HEK293 (cell line): ENCODE measurements at regions not wholly inside any gene's neighbourhood (a gene's known extent, or its start where the extent isn't known, plus 50 kb on each side); places are given as distances from the start of the nearest gene placed in this dataset.

Experiments used
- CTCF ChIA-PET: fragments of 350-600 bp; formaldehyde crosslinking; extraction: SDS; loops from one replicate; lab custom pipeline; 2021; ENCODE audit warnings: antibody characterized with exemption; lab: Yijun Ruan, JAX
- POLR2A ChIA-PET: fragments of 300-600 bp; formaldehyde crosslinking; extraction: SDS; loops from one replicate; lab custom pipeline; 2020; ENCODE audit warnings: antibody characterized with exemption, inconsistent platforms; lab: Yijun Ruan, JAX
- H3K27ac ChIP-seq: fragments of 200-500 bp; sonication (Bioruptor generic); 2 replicates; pipeline ENCODE4 v1.5.1; 2014; ENCODE audit warnings: low read depth, low read length, control low read depth, inconsistent platforms; ENCODE audit errors: extremely low read depth
- H3K36me3 ChIP-seq, 2 experiments: fragments of 200-500 bp in 1 of 2; sonication (Bioruptor generic) in 1 of 2; 1 replicate in 1 of 2; 2 replicates in 1 of 2; pipeline ENCODE4 v1.5.1; 2014 to 2017; ENCODE audit warnings: inconsistent platforms in 2 of 2, low read length in 2 of 2; ENCODE audit not compliant: control insufficient read depth in 2 of 2, insufficient read depth in 1 of 2
- H3K4me1 ChIP-seq: fragments of 200-500 bp; sonication (Bioruptor generic); 2 replicates; pipeline ENCODE4 v1.5.1; 2014; ENCODE audit warnings: mild to moderate bottlenecking, low read length, inconsistent platforms; ENCODE audit not compliant: control insufficient read depth, insufficient read depth
- H3K4me3 ChIP-seq: 2 replicates; pipeline ENCODE4 v1.5.1; 2011; ENCODE audit warnings: low read depth, mild to moderate bottlenecking, control low read depth, low read length, moderate library complexity
- H3K9me3 ChIP-seq: fragments of 200-500 bp; sonication (Bioruptor generic); 2 replicates; pipeline ENCODE4 v1.5.1; 2014; ENCODE audit warnings: low read depth, low read length, inconsistent platforms; ENCODE audit not compliant: control insufficient read depth, insufficient read depth
- HIC1 ChIP-seq: fragments of 450-650 bp; formaldehyde crosslinking; IDR thresholded peaks from 2 replicates; pipeline ENCODE4 v1.5.1; 2016; ENCODE audit warnings: missing biosample characterization, missing genetic modification characterization
- MYNN ChIP-seq: fragments of 450-650 bp; formaldehyde crosslinking; IDR thresholded peaks from 2 replicates; pipeline ENCODE4 v1.5.1; 2016; ENCODE audit warnings: missing biosample characterization, missing genetic modification characterization, borderline replicate concordance
- RBAK ChIP-seq: fragments of 450-650 bp; formaldehyde crosslinking; IDR thresholded peaks from 2 replicates; pipeline ENCODE4 v1.5.1; 2016; ENCODE audit warnings: missing biosample characterization, missing genetic modification characterization
- REST ChIP-seq: fragments of 450-650 bp; formaldehyde crosslinking; IDR thresholded peaks from 2 replicates; pipeline ENCODE4 v1.5.1; 2016; ENCODE audit warnings: missing biosample characterization, missing genetic modification characterization
- TSHZ1 ChIP-seq: fragments of 450-650 bp; formaldehyde crosslinking; IDR thresholded peaks from 2 replicates; pipeline ENCODE4 v1.5.1; 2016; ENCODE audit warnings: missing biosample characterization, missing genetic modification characterization, borderline replicate concordance
- ZBTB17 ChIP-seq: fragments of 450-650 bp; formaldehyde crosslinking; IDR thresholded peaks from 2 replicates; pipeline ENCODE4 v1.5.1; 2016; ENCODE audit warnings: missing biosample characterization, missing genetic modification characterization
- ZBTB6 ChIP-seq: fragments of 450-650 bp; formaldehyde crosslinking; IDR thresholded peaks from 2 replicates; pipeline ENCODE4 v1.5.1; 2017; ENCODE audit warnings: missing biosample characterization, missing genetic modification characterization
- ZBTB7A ChIP-seq: fragments of 450-650 bp; formaldehyde crosslinking; IDR thresholded peaks from 2 replicates; pipeline ENCODE4 v1.5.1; 2016; ENCODE audit warnings: low read depth, missing biosample characterization, missing genetic modification characterization
- ZNF10 ChIP-seq: fragments of 450-650 bp; formaldehyde crosslinking; IDR thresholded peaks from 2 replicates; pipeline ENCODE4 v1.5.1; 2017; ENCODE audit warnings: missing biosample characterization, missing genetic modification characterization
- ZNF146 ChIP-seq: fragments of 450-650 bp; formaldehyde crosslinking; IDR thresholded peaks from 2 replicates; pipeline ENCODE4 v1.5.1; 2016; ENCODE audit warnings: missing biosample characterization, missing genetic modification characterization
- ZNF184 ChIP-seq: fragments of 450-650 bp; IDR thresholded peaks from 2 replicates; pipeline ENCODE4 v1.5.1; 2018; ENCODE audit warnings: missing biosample characterization, mild to moderate bottlenecking, missing genetic modification characterization
- ZNF19 ChIP-seq: fragments of 450-650 bp; formaldehyde crosslinking; IDR thresholded peaks from 2 replicates; pipeline ENCODE4; 2016; ENCODE audit warnings: missing biosample characterization, missing genetic modification characterization, low read depth
- ZNF211 ChIP-seq: fragments of 450-650 bp; formaldehyde crosslinking; IDR thresholded peaks from 2 replicates; pipeline ENCODE4 v1.5.1; 2016; ENCODE audit warnings: low read depth, missing biosample characterization, missing genetic modification characterization
- ZNF239 ChIP-seq: fragments of 450-650 bp; formaldehyde crosslinking; IDR thresholded peaks from 2 replicates; pipeline ENCODE4 v1.5.1; 2016; ENCODE audit warnings: missing biosample characterization, missing genetic modification characterization
- ZNF398 ChIP-seq: fragments of 450-650 bp; formaldehyde crosslinking; IDR thresholded peaks from 2 replicates; pipeline ENCODE4 v1.5.1; 2017; ENCODE audit warnings: missing biosample characterization, missing genetic modification characterization
- ZNF530 ChIP-seq: fragments of 450-650 bp; formaldehyde crosslinking; IDR thresholded peaks from 2 replicates; pipeline ENCODE4 v1.5.1; 2016; ENCODE audit warnings: low read depth, missing biosample characterization, missing genetic modification characterization
- ZNF571 ChIP-seq: fragments of 450-650 bp; formaldehyde crosslinking; IDR thresholded peaks from 2 replicates; pipeline ENCODE4 v1.5.0; 2017; ENCODE audit warnings: missing biosample characterization, missing genetic modification characterization
- ZNF596 ChIP-seq: fragments of 450-650 bp; IDR thresholded peaks from 2 replicates; pipeline ENCODE4 v1.5.0; 2018; ENCODE audit warnings: missing biosample characterization, mild to moderate bottlenecking, missing genetic modification characterization, moderate library complexity
- ZNF621 ChIP-seq: fragments of 450-650 bp; formaldehyde crosslinking; IDR thresholded peaks from 2 replicates; pipeline ENCODE4 v1.5.1; 2017; ENCODE audit warnings: missing biosample characterization, missing genetic modification characterization
- ZNF76 ChIP-seq: fragments of 450-650 bp; formaldehyde crosslinking; IDR thresholded peaks from 2 replicates; pipeline ENCODE4; 2016; ENCODE audit warnings: low read depth, missing biosample characterization, missing genetic modification characterization, borderline replicate concordance
- ZNF777 ChIP-seq: fragments of 450-650 bp; formaldehyde crosslinking; IDR thresholded peaks from 2 replicates; pipeline ENCODE4 v1.5.1; 2017; ENCODE audit warnings: missing biosample characterization, missing genetic modification characterization, borderline replicate concordance
- ZNF830 ChIP-seq: fragments of 450-650 bp; IDR thresholded peaks from 2 replicates; pipeline ENCODE4 v1.5.0; 2018; ENCODE audit warnings: missing biosample characterization, missing genetic modification characterization, low read depth, mild to moderate bottlenecking, moderate library complexity

- TF ChIP-seq ZNF398 (tag by site-specific recombination) (no peak), ZNF621 (no peak), ZNF239 (no peak)
These were observed 269.3 kb upstream of the LYPLAL1 start (continued) for GRCh38 chr1:218904416-218904815.

- ChIA-PET POLR2A (no interaction called here), CTCF (no interaction called here)
- TF ChIP-seq ZNF146 (tag by site-specific recombination) = no peak
- TF ChIP-seq TSHZ1 (tag by site-specific recombination) = no peak
- no peak for TF ChIP-seq ZNF10
- TF ChIP-seq ZNF571 = no peak
- TF ChIP-seq ZNF211 (tag by site-specific recombination) = no peak
- TF ChIP-seq ZNF184 (tag by site-specific recombination) = no peak
- TF ChIP-seq MYNN (tag by site-specific recombination) = no peak
- no peak for TF ChIP-seq REST (tag by site-specific recombination)
- no peak for TF ChIP-seq ZBTB7A
- no peak for TF ChIP-seq RBAK (tag by site-specific recombination)
- TF ChIP-seq ZBTB6 (tag by site-specific recombination) = no peak
- no peak for TF ChIP-seq HIC1 (tag by site-specific recombination)
- TF ChIP-seq ZNF19 = no peak
- TF ChIP-seq ZBTB17 (tag by site-specific recombination) = no peak
- no peak for TF ChIP-seq ZNF530 (tag by site-specific recombination)
- no peak for TF ChIP-seq ZNF596 (tag by site-specific recombination)
- TF ChIP-seq ZNF830 (tag by site-specific recombination) = no peak
- TF ChIP-seq ZNF76 = no peak
- TF ChIP-seq ZNF777 (tag by site-specific recombination) = no peak
- Histone ChIP-seq H3K4me1 (no peaks in the 10 kb centered on the region), H3K9me3 (no peaks in the 10 kb centered on the region), H3K4me3 (no peak overlapping the region), H3K36me3 (no peaks in the 10 kb centered on the region), H3K27ac (no peak overlapping the region)
These were observed 257.0 kb upstream of the LYPLAL1 start for GRCh38 chr1:218916720-218917119.
